CD1c-positive myeloid dendritic cell (primary cell): ENCODE measurements at regions not wholly inside any gene's neighbourhood (a gene's known extent, or its start where the extent isn't known, plus 50 kb on each side); places are given as distances from the start of the nearest gene placed in this dataset.
A peak's percentile ranks its signal among the peaks of the same experiment; 100 is the strongest.
"Not testable (repeated sequence)": the region's sequence is repeated elsewhere in the genome, so short reads cannot be mapped to it uniquely, and the experiment has no call there.

Source experiments
- DNase-seq: peaks from one replicate; pipeline ENCODE4 v3.0.0-alpha.2; 2016; ENCODE audit errors: extremely low spot score

- DNase-seq, result no peak
Observed at GRCh38 chr3:30469133-30469532, 137.3 kb upstream of the TGFBR2 start.

GRCh38 chr3:30470496-30470895 is 135.9 kb upstream of the TGFBR2 start:
- DNase-seq, result peak; percentile 23

- DNase-seq, result no peak
Observed at GRCh38 chr3:30471066-30471465, 135.3 kb upstream of the TGFBR2 start.

- no peak for DNase-seq
Observed at GRCh38 chr3:30471796-30472489, 134.5 kb upstream of the TGFBR2 start.

- peak; percentile 74 for DNase-seq
Observed at GRCh38 chr3:30473374-30474051, 132.9 kb upstream of the TGFBR2 start.

GRCh38 chr3:30474371-30474770 is 132.0 kb upstream of the TGFBR2 start:
- peak; percentile 63 for DNase-seq

- no peak for DNase-seq
Observed at GRCh38 chr3:30475038-30475808, 131.2 kb upstream of the TGFBR2 start.

- DNase-seq, result no peak
Observed at GRCh38 chr3:30475809-30476178, 130.6 kb upstream of the TGFBR2 start.

- DNase-seq, result peak; percentile 51
Observed at GRCh38 chr3:30476368-30477084, 129.9 kb upstream of the TGFBR2 start.

- peak; percentile 28 for DNase-seq
Observed at GRCh38 chr3:30477149-30477921, 129.1 kb upstream of the TGFBR2 start.

- not testable (repeated sequence) for DNase-seq
Observed at GRCh38 chr3:30479737-30480136, 126.7 kb upstream of the TGFBR2 start.

GRCh38 chr3:30480156-30480555 is 126.2 kb upstream of the TGFBR2 start:
- not testable (repeated sequence) for DNase-seq

- no peak for DNase-seq
Observed at GRCh38 chr3:30480587-30480986, 125.8 kb upstream of the TGFBR2 start.

GRCh38 chr3:30481241-30481640 is 125.2 kb upstream of the TGFBR2 start:
- no peak for DNase-seq

- DNase-seq, result not testable (repeated sequence)
Observed at GRCh38 chr3:30484229-30484628, 122.2 kb upstream of the TGFBR2 start.

- no peak for DNase-seq
Observed at GRCh38 chr3:30486368-30486767, 120.0 kb upstream of the TGFBR2 start.

- no peak for DNase-seq
Observed at GRCh38 chr3:30488070-30488756, 118.2 kb upstream of the TGFBR2 start.

GRCh38 chr3:30492322-30493192 is 113.8 kb upstream of the TGFBR2 start:
- no peak for DNase-seq

- DNase-seq, result peak; percentile 53
Observed at GRCh38 chr3:30493911-30494311, 112.5 kb upstream of the TGFBR2 start.
